ENCODE measurements at regions not wholly inside any gene's neighbourhood (a gene's known extent, or its start where the extent isn't known, plus 50 kb on each side); places are given as distances from the start of the nearest gene placed in this dataset.

DNA sequence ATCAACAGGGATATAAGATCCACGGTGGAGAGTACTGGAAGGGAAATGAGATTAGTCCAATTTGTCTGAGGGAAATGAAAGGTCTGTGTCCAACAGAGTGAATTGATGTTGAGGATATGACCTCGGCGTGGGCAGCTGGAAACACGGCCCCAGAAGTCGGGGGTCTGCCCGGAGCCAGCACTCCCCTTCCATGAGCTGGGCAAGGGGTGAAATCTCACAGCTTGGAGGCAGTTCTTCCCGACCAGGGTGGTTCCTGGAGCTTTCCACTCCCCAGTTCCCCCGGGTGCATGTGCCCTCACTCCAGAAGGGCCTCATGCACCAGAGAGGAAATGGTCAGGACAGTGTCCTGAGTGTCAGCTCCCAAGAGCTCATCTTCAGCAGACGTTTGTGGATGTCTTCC is 264.7 kb upstream of the PPP2R2D start:
- TF ChIP-seq, protein P1, sequence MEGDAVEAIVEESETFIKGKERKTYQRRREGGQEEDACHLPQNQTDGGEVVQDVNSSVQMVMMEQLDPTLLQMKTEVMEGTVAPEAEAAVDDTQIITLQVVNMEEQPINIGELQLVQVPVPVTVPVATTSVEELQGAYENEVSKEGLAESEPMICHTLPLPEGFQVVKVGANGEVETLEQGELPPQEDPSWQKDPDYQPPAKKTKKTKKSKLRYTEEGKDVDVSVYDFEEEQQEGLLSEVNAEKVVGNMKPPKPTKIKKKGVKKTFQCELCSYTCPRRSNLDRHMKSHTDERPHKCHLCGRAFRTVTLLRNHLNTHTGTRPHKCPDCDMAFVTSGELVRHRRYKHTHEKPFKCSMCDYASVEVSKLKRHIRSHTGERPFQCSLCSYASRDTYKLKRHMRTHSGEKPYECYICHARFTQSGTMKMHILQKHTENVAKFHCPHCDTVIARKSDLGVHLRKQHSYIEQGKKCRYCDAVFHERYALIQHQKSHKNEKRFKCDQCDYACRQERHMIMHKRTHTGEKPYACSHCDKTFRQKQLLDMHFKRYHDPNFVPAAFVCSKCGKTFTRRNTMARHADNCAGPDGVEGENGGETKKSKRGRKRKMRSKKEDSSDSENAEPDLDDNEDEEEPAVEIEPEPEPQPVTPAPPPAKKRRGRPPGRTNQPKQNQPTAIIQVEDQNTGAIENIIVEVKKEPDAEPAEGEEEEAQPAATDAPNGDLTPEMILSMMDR (IDR thresholded peaks at IDR 0.05) = no peak
- TF ChIP-seq POLR2A (IDR thresholded peaks at IDR 0.05) = no peak

Measured in thyroid gland (tissue), 4 donors.